ENCODE measurements at regions not wholly inside any gene's neighbourhood (a gene's known extent, or its start where the extent isn't known, plus 50 kb on each side); places are given as distances from the start of the nearest gene placed in this dataset.

- POLR2A ChIA-PET: no interaction called here
- Histone ChIP-seq H2AFZ (ENCODE audit: low read depth) (no peak overlapping the region), H3K36me3 (replicated peaks in 1 of 2; ENCODE audit: control insufficient read depth in 1 of 2, insufficient read depth in 2 of 2, low read length in 1 of 2) (no peaks in the 10 kb centered on the region), H3K27me3 (ENCODE audit: insufficient read depth) (no peaks in the 10 kb centered on the region), H3K9ac (no peak overlapping the region), H3K79me2 (ENCODE audit: insufficient read depth) (no peaks in the 10 kb centered on the region), H3K4me2 (no peak overlapping the region), H4K20me1 (ENCODE audit: insufficient read depth) (no peaks in the 10 kb centered on the region), H3K9me2 (no peaks in the 10 kb centered on the region), H3F3A (replicated peaks; ENCODE audit: insufficient read depth) (no peaks in the 10 kb centered on the region), H3K4me1 (ENCODE audit: control insufficient read depth in 1 of 2, insufficient read depth in 2 of 2, low read depth in 1 of 2, low read length in 1 of 2) (no peaks in the 10 kb centered on the region), H3K4me3 (ENCODE audit: low read depth in 2 of 2, low read length in 1 of 2) (no peak overlapping the region), H3K9me3 (no peaks in the 10 kb centered on the region), H3K27ac (ENCODE audit: low read depth in 2 of 2, low read length in 1 of 2) (no peak overlapping the region)
- no peak for DNase-seq
- no peak for TF ChIP-seq MXI1 (IDR thresholded peaks at IDR 0.05; ENCODE audit: low read depth, low read length)
- TF ChIP-seq RFX5 (IDR thresholded peaks at IDR 0.05; ENCODE audit: low read length): no peak
- no peak for TF ChIP-seq POLR2AphosphoS5 (IDR thresholded peaks at IDR 0.05; ENCODE audit: low read depth, low read length)
- CTCF ChIA-PET: interaction anchor here (1.5 kb wide), 1 partner anchor 11 kb away, joined by 7 read pairs; no protein-coding TSS in a partner anchor
- WGBS (ENCODE audit: low lambda C conversion rate): 38% methylated on average over 2 of the region's 2 CpGs
Observed at GRCh38 chr12:13350946-13351345, 154.4 kb downstream of the EMP1 start.

GRCh38 chr12:13350381-13350780 lies 153.9 kb downstream of the EMP1 start:
- Histone ChIP-seq H3F3A (replicated peaks; ENCODE audit: insufficient read depth) (no peaks in the 10 kb centered on the region), H3K4me3 (ENCODE audit: low read depth in 2 of 2, low read length in 1 of 2) (no peak overlapping the region), H3K4me1 (ENCODE audit: control insufficient read depth in 1 of 2, insufficient read depth in 2 of 2, low read depth in 1 of 2, low read length in 1 of 2) (no peaks in the 10 kb centered on the region), H3K27ac (ENCODE audit: low read depth in 2 of 2, low read length in 1 of 2) (no peak overlapping the region), H2AFZ (ENCODE audit: low read depth) (no peak overlapping the region), H3K9me2 (no peaks in the 10 kb centered on the region), H3K36me3 (replicated peaks in 1 of 2; ENCODE audit: control insufficient read depth in 1 of 2, insufficient read depth in 2 of 2, low read length in 1 of 2) (no peaks in the 10 kb centered on the region), H3K79me2 (ENCODE audit: insufficient read depth) (no peaks in the 10 kb centered on the region), H3K9ac (no peak overlapping the region), H3K4me2 (no peak overlapping the region), H3K27me3 (ENCODE audit: insufficient read depth) (no peaks in the 10 kb centered on the region), H4K20me1 (ENCODE audit: insufficient read depth) (no peaks in the 10 kb centered on the region), H3K9me3 (no peaks in the 10 kb centered on the region)
- POLR2A ChIA-PET: no interaction called here
- DNase-seq: no peak
- CTCF ChIA-PET: interaction anchor here (1.5 kb wide), 1 partner anchor 12 kb away, joined by 7 read pairs; no protein-coding TSS in a partner anchor
- TF ChIP-seq USF2 (IDR thresholded peaks at IDR 0.05; ENCODE audit: borderline replicate concordance, low read depth, low read length) (no peak), ELF1 (IDR thresholded peaks at IDR 0.05) (no peak), RCOR1 (IDR thresholded peaks at IDR 0.05; ENCODE audit: low read length) (no peak), PBX3 (IDR thresholded peaks at IDR 0.05) (no peak), REST (IDR thresholded peaks at IDR 0.05; ENCODE audit: low read depth, low read length) (no peak)
- 39% methylated on average over 2 of the region's 2 CpGs for WGBS (ENCODE audit: low lambda C conversion rate)

Measured in SK-N-SH (cell line).